ENCODE measurements at regions not wholly inside any gene's neighbourhood (a gene's known extent, or its start where the extent isn't known, plus 50 kb on each side); places are given as distances from the start of the nearest gene placed in this dataset.

DNA sequence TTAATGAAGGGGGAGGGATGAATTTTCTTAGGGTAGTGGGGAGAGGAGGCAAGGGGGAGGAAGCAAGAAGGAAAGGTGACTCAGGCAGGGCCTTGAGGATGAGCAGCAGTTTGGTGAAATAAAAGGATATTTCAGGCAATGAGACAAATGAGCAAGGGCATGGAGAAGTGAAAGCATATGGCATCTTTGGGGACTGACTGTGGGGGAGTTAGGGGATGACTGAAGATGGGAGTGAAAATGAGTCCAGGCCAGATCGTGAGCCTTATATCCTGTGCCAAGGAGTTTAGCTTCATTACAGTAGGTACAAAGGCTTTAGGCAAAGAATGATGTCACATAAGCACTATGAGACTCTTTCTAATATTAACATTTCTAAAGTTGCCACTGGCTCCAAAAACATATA is 51.9 kb downstream of the ILRUN start:
- no peak for TF ChIP-seq POLR2A (IDR thresholded peaks at IDR 0.05; ENCODE audit: low read depth, low read length)
- no peak for TF ChIP-seq JUN (IDR thresholded peaks at IDR 0.05; ENCODE audit: borderline replicate concordance, insufficient read depth, insufficient read length, low read depth)
- TF ChIP-seq, protein P1, sequence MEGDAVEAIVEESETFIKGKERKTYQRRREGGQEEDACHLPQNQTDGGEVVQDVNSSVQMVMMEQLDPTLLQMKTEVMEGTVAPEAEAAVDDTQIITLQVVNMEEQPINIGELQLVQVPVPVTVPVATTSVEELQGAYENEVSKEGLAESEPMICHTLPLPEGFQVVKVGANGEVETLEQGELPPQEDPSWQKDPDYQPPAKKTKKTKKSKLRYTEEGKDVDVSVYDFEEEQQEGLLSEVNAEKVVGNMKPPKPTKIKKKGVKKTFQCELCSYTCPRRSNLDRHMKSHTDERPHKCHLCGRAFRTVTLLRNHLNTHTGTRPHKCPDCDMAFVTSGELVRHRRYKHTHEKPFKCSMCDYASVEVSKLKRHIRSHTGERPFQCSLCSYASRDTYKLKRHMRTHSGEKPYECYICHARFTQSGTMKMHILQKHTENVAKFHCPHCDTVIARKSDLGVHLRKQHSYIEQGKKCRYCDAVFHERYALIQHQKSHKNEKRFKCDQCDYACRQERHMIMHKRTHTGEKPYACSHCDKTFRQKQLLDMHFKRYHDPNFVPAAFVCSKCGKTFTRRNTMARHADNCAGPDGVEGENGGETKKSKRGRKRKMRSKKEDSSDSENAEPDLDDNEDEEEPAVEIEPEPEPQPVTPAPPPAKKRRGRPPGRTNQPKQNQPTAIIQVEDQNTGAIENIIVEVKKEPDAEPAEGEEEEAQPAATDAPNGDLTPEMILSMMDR (IDR thresholded peaks at IDR 0.05; ENCODE audit: extremely low read depth in 1 of 2, insufficient read depth in 1 of 2, low read depth in 1 of 2, low read length in 2 of 2), result no peak
- TF ChIP-seq, protein P2, sequence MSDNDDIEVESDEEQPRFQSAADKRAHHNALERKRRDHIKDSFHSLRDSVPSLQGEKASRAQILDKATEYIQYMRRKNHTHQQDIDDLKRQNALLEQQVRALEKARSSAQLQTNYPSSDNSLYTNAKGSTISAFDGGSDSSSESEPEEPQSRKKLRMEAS (IDR thresholded peaks at IDR 0.05; ENCODE audit: insufficient read depth, insufficient read length), result no peak
- TF ChIP-seq FOS (IDR thresholded peaks at IDR 0.05; ENCODE audit: borderline replicate concordance, insufficient read depth, low read length), result peak; percentile 26
- no peaks in the 10 kb centered on the region for H3K9me3 ChIP-seq (replicated peaks; ENCODE audit: control insufficient read depth, insufficient read depth, low read length)
- no peak for FAIRE-seq
- H3K4me2 ChIP-seq (ENCODE audit: insufficient read depth, low read length), result no peak overlapping the region
- H2AFZ ChIP-seq (ENCODE audit: low read depth, low read length), result no peak overlapping the region
- no peak for DNase-seq (ENCODE audit: low read depth, low spot score)
- dilution Hi-C loops (cut with MboI; ENCODE audit: extremely low pct_ligation_motif_present, low sequenced_read_pairs) (no loop called here), intact Hi-C loops (cut with micrococcal nuclease) (no loop called here)
- H3K9me1 ChIP-seq (replicated peaks; ENCODE audit: control insufficient read depth, extremely low read depth, insufficient read depth, low read length), result no peaks in the 10 kb centered on the region
- H3K9ac ChIP-seq (replicated peaks; ENCODE audit: extremely low read depth, insufficient read depth, low read length), result no peak overlapping the region
- H3K4me3 ChIP-seq (replicated peaks in 1 of 3; ENCODE audit: insufficient read depth in 1 of 3, low read depth in 1 of 3, low read length in 3 of 3), result no peak overlapping the region
- H3K27me3 ChIP-seq (ENCODE audit: control insufficient read depth in 2 of 2, insufficient read depth in 2 of 2, low read length in 2 of 2), result no peaks in the 10 kb centered on the region
- peaks cover 5% of the 10 kb centered on the region for H3K4me1 ChIP-seq (ENCODE audit: control insufficient read depth, extremely low read depth, insufficient read depth, low read length)
- peaks cover 3% of the 10 kb centered on the region for H4K20me1 ChIP-seq (replicated peaks; ENCODE audit: control insufficient read depth, extremely low read depth, insufficient read depth, low read length)
- POLR2A ChIA-PET, result no interaction called here
- no peak overlapping the region for H3K27ac ChIP-seq (ENCODE audit: insufficient read depth, low read depth, low read length)
- no TSS peak for BruUV-seq (replicated peaks)
- CTCF ChIA-PET, result interaction anchor here (1.2 to 1.5 kb wide), 4 partner anchors 8 to 31 kb away, joined by 3 to 4 read pairs (median 3); no protein-coding TSS in a partner anchor
- H3K79me2 ChIP-seq (ENCODE audit: control insufficient read depth, insufficient read depth, low read length), result peaks cover 25% of the 10 kb centered on the region
- H3K36me3 ChIP-seq (ENCODE audit: control insufficient read depth in 2 of 2, extremely low read depth in 1 of 2, insufficient read depth in 2 of 2, low read length in 2 of 2), result peaks cover 0 to 2% of the 10 kb centered on the region in 2 experiments

DNA sequence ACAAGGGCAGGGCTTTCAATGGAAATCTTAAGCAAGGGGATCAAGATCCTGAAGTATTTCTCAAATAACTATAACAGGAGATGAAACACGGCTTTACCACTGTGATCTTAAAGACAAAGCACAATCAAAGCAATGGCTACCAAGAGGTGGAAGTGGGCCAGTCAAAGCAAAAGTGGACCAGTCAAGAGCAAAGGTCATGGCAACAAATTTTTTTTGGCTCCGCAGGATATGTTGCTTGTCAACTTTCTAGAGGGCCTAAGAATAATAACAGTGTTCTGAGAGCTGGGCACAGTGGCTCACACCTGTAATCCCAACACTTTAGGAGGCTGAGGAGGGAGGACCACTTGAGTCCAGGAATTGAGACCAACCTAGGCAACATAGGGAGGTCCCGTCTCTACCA is 54.1 kb downstream of the ILRUN start:
- Histone ChIP-seq H3K79me2 (ENCODE audit: control insufficient read depth, insufficient read depth, low read length) (peaks cover 11% of the 10 kb centered on the region), H3K4me2 (ENCODE audit: insufficient read depth, low read length) (no peak overlapping the region), H3K36me3 (ENCODE audit: control insufficient read depth in 2 of 2, extremely low read depth in 1 of 2, insufficient read depth in 2 of 2, low read length in 2 of 2) (peaks cover 0 to 2% of the 10 kb centered on the region in 2 experiments), H3K4me1 (ENCODE audit: control insufficient read depth, extremely low read depth, insufficient read depth, low read length) (peaks cover 5% of the 10 kb centered on the region), H3K9ac (replicated peaks; ENCODE audit: extremely low read depth, insufficient read depth, low read length) (no peak overlapping the region), H2AFZ (ENCODE audit: low read depth, low read length) (no peak overlapping the region), H3K9me3 (replicated peaks; ENCODE audit: control insufficient read depth, insufficient read depth, low read length) (no peaks in the 10 kb centered on the region), H3K9me1 (replicated peaks; ENCODE audit: control insufficient read depth, extremely low read depth, insufficient read depth, low read length) (no peaks in the 10 kb centered on the region), H3K27ac (ENCODE audit: insufficient read depth, low read depth, low read length) (no peak overlapping the region), H3K4me3 (replicated peaks in 1 of 3; ENCODE audit: insufficient read depth in 1 of 3, low read depth in 1 of 3, low read length in 3 of 3) (no peak overlapping the region), H3K27me3 (ENCODE audit: control insufficient read depth in 2 of 2, insufficient read depth in 2 of 2, low read length in 2 of 2) (no peaks in the 10 kb centered on the region), H4K20me1 (replicated peaks; ENCODE audit: control insufficient read depth, extremely low read depth, insufficient read depth, low read length) (peaks cover 3% of the 10 kb centered on the region)
- POLR2A ChIA-PET, result no interaction called here
- no peak for DNase-seq (ENCODE audit: low read depth, low spot score)
- CTCF ChIA-PET, result interaction anchor here (1.8 kb wide), 1 partner anchor 15 kb away, joined by 4 read pairs; no protein-coding TSS in a partner anchor
- TF ChIP-seq, protein P2 (IDR thresholded peaks at IDR 0.05; ENCODE audit: insufficient read depth, insufficient read length), result no peak
- TF ChIP-seq POLR2A (IDR thresholded peaks at IDR 0.05; ENCODE audit: low read depth, low read length) (no peak), EZH2 (IDR thresholded peaks at IDR 0.05; ENCODE audit: borderline replicate concordance, low read depth, low read length, severe bottlenecking) (no peak), MYC (IDR thresholded peaks at IDR 0.05; ENCODE audit: low read depth, low read length) (no peak), GATA2 (IDR thresholded peaks at IDR 0.05; ENCODE audit: insufficient read depth, insufficient read length, low read depth, low read length) (no peak), FOS (IDR thresholded peaks at IDR 0.05; ENCODE audit: borderline replicate concordance, insufficient read depth, low read length) (no peak), JUN (IDR thresholded peaks at IDR 0.05; ENCODE audit: borderline replicate concordance, insufficient read depth, insufficient read length, low read depth) (no peak), POLR2AphosphoS5 (IDR thresholded peaks at IDR 0.05; ENCODE audit: insufficient read depth, low read depth, low read length) (no peak)
- TF ChIP-seq, protein P1 (IDR thresholded peaks at IDR 0.05; ENCODE audit: extremely low read depth in 1 of 2, insufficient read depth in 1 of 2, low read depth in 1 of 2, low read length in 2 of 2), result no peak
- intact Hi-C loops (cut with micrococcal nuclease) (no loop called here), dilution Hi-C loops (cut with MboI; ENCODE audit: extremely low pct_ligation_motif_present, low sequenced_read_pairs) (no loop called here)
- no TSS peak for BruUV-seq (replicated peaks)
- FAIRE-seq, result peak; percentile 58

Data from endothelial cell of umbilical vein (primary cell).